LNCaP clone FGC (cell line): ENCODE measurements at regions not wholly inside any gene's neighbourhood (a gene's known extent, or its start where the extent isn't known, plus 50 kb on each side); places are given as distances from the start of the nearest gene placed in this dataset.

Experiments
- DNase-seq: peaks from one replicate; pipeline ENCODE4 v3.0.0-alpha.2; 2011; ENCODE audit warnings: low read depth
- H3K4me3 ChIP-seq: 2 replicates; pipeline ENCODE4 v1.5.1; 2011; ENCODE audit warnings: mild to moderate bottlenecking, low read depth, low read length, control low read depth
- CTCF ChIP-seq: IDR thresholded peaks from 2 replicates; pipeline ENCODE4 v1.5.1; 2012; ENCODE audit warnings: mild to moderate bottlenecking; ENCODE audit not compliant: control insufficient read depth, insufficient read depth; ENCODE audit errors: extremely low read depth

GRCh38 chrY:7682386-7682785, 770.8 kb upstream of the AMELY start:
- no peak for DNase-seq
- no peak for TF ChIP-seq CTCF

GRCh38 chrY:7681426-7681825, 769.9 kb upstream of the AMELY start:
- no peak overlapping the region for H3K4me3 ChIP-seq
- DNase-seq: no peak
- TF ChIP-seq CTCF: no peak

More at GRCh38 chrY:7682386-7682785, 770.8 kb upstream of the AMELY start:
- no peak overlapping the region for H3K4me3 ChIP-seq

DNA sequence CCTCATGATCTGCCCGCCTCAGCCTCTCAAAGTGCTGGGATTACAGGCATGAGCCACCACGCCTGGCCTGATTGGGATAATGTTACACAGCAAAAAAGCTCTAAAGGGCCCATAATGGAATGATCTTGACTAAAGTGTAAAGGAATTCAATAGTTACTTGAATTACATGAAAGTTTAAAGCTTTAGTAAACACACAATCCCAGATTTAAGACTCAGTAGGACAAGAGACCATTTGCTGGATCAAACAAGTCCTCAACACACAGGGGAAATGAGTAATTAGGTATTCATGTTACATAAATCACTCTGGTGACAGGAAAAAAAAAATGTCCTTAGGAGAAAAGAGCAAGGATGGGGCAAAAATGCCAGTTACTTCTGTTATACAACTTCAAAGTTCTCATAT, 762.9 kb upstream of the AMELY start:
- no peak for DNase-seq
- TF ChIP-seq CTCF: no peak
- no peak overlapping the region for H3K4me3 ChIP-seq

GRCh38 chrY:7672796-7673195, 761.2 kb upstream of the AMELY start:
- H3K4me3 ChIP-seq: no peak overlapping the region
- DNase-seq: no peak
- TF ChIP-seq CTCF: no peak

DNA sequence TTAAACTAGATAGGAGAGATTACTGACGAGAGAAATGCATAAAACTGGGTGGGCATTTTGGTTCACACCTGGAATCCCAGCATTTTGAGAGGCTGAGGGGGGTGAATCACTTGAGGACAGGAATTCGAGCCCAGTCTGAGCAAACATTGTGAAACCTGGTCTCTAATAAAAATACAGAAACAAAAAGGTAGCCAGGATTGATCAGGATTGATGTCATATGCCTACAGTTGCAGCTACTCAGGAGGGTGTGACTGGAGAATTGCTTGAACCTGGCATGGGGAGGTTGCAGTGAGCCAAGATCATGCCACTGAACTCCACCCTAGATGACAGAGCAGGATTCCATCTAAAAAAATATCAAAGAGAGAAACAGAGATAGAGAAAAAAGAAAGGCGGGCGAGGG, 751.7 kb upstream of the AMELY start:
- DNase-seq: no peak
- no peak overlapping the region for H3K4me3 ChIP-seq
- TF ChIP-seq CTCF: no peak

DNA sequence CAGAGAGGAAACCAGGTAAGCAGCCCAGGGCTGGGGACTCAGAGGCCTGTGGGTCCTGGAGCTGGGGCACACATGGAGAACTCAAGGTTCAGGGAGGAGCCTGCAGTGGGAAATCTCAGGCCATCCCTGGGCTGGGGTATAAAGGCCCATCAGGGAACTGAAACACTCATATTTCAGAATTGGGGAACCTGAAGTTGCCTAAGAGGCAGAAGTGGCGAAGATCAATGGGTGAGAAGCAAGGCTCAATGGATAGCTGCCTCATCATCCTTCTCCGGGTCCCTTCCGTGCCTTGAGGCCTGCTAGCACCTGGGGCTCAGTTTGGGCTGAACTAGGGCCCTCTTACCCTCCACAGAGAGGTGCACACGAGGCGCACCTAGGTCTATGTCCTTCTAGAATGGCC, 747.5 kb upstream of the AMELY start:
- TF ChIP-seq CTCF: no peak
- DNase-seq: no peak
- H3K4me3 ChIP-seq: no peak overlapping the region

- no peak for TF ChIP-seq CTCF
- DNase-seq: no peak
- no peak overlapping the region for H3K4me3 ChIP-seq
Measured at GRCh38 chrY:7656596-7656995, 745.0 kb upstream of the AMELY start.
